GM12891 (cell line): ENCODE measurements at regions not wholly inside any gene's neighbourhood (a gene's known extent, or its start where the extent isn't known, plus 50 kb on each side); places are given as distances from the start of the nearest gene placed in this dataset.

Source experiments
- POLR2A ChIP-seq: IDR thresholded peaks from 2 replicates; pipeline ENCODE4 v1.6.1; 2011; ENCODE audit warnings: low read depth, low read length, control low read depth
- POLR2AphosphoS5 ChIP-seq: IDR thresholded peaks from 2 replicates; pipeline ENCODE4 v1.6.1; 2011; ENCODE audit warnings: low read depth, low read length, control low read depth
- TAF1 ChIP-seq: IDR thresholded peaks from 2 replicates; pipeline ENCODE4 v1.6.1; 2011; ENCODE audit warnings: low read depth, low read length, control low read depth

DNA sequence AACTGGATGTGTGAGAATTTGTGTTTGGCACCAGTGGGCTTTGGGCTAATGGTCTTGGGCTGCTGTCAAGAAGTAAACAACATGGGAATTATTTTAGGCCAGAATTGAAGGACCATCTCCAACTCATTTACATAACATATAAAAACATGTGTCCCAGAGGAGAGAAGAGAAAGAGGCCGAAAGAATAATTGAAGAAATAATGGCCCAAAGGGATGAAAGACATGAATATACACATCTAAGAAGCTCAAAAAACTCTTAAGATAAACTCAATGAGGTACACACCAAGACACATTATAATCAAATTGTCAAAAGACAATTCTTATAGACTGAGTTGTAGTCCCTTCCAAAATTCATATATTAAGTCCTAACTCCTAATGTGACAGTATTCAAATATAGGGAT lies 56.1 kb upstream of the SCAF11 start:
- TF ChIP-seq POLR2A (no peak), POLR2AphosphoS5 (no peak), TAF1 (no peak)
